Smooth muscle cell (in vitro differentiated cells): ENCODE measurements at regions not wholly inside any gene's neighbourhood (a gene's known extent, or its start where the extent isn't known, plus 50 kb on each side); places are given as distances from the start of the nearest gene placed in this dataset.

Experiments used
- DNase-seq: peaks from one replicate; lab custom pipeline; 2025; ENCODE audit not compliant: unreplicated experiment; lab: John Stamatoyannopoulos, UW
- H2AFZ ChIP-seq: fragments of 200-600 bp; sonication (generic); 2 replicates; pipeline ENCODE4 v1.6.0; 2016; ENCODE audit warnings: antibody characterized with exemption, low read depth, mild to moderate bottlenecking
- H3F3A ChIP-seq: fragments of 200-600 bp; sonication (generic); 2 replicates; pipeline ENCODE4 v1.6.0; 2017; ENCODE audit warnings: antibody characterized with exemption, low read depth
- H3K27ac ChIP-seq: fragments of 200-600 bp; sonication (generic); 2 replicates; pipeline ENCODE4 v1.5.1; 2016; ENCODE audit warnings: low read depth, mild to moderate bottlenecking
- H3K27me3 ChIP-seq: fragments of 200-600 bp; sonication (generic); 2 replicates; pipeline ENCODE4 v1.6.1; 2016; ENCODE audit warnings: low read depth, mild to moderate bottlenecking
- H3K36me3 ChIP-seq: fragments of 200-600 bp; sonication (generic); 2 replicates; pipeline ENCODE4 v1.5.1; 2016; ENCODE audit warnings: low read depth
- H3K4me1 ChIP-seq: fragments of 200-600 bp; sonication (generic); 2 replicates; pipeline ENCODE4 v1.5.1; 2016; ENCODE audit warnings: low read depth
- H3K4me2 ChIP-seq: fragments of 200-600 bp; sonication (generic); 2 replicates; pipeline ENCODE4 v1.6.0; 2016; ENCODE audit warnings: mild to moderate bottlenecking
- H3K4me3 ChIP-seq: fragments of 200-600 bp; sonication (generic); 2 replicates; pipeline ENCODE4 v1.5.1; 2016; ENCODE audit warnings: mild to moderate bottlenecking
- H3K79me2 ChIP-seq: fragments of 200-600 bp; sonication (generic); 2 replicates; pipeline ENCODE4 v1.6.0; 2016; ENCODE audit warnings: low read depth, mild to moderate bottlenecking
- H3K9ac ChIP-seq: fragments of 200-600 bp; sonication (generic); 2 replicates; pipeline ENCODE4 v1.6.0; 2016; ENCODE audit warnings: low read depth
- H3K9me3 ChIP-seq: fragments of 200-600 bp; sonication (generic); replicated peaks from 2 replicates; pipeline ENCODE4 v1.5.1; 2016; ENCODE audit warnings: low read depth
- H4K20me1 ChIP-seq: fragments of 200-600 bp; sonication (generic); 2 replicates; pipeline ENCODE4 v1.6.0; 2016; ENCODE audit warnings: low read depth
- CTCF ChIP-seq: fragments of 200-600 bp; sonication (generic); IDR thresholded peaks from 2 replicates; pipeline ENCODE4 v1.5.1; 2017; ENCODE audit warnings: borderline replicate concordance, mild to moderate bottlenecking, antibody characterized with exemption; ENCODE audit not compliant: insufficient read depth, poor library complexity, severe bottlenecking
- WGBS: methylation state at CpG from one replicate; pipeline ENCODE4 v1.1.7; 2016; ENCODE audit warnings: low lambda C conversion rate; 5-methylcytosine and 5-hydroxymethylcytosine counted together

- H3K79me2 ChIP-seq = no peaks in the 10 kb centered on the region
- TF ChIP-seq CTCF = no peak
- H3K4me2 ChIP-seq = no peak overlapping the region
- H3F3A ChIP-seq = no peaks in the 10 kb centered on the region
- no peaks in the 10 kb centered on the region for H3K36me3 ChIP-seq
- H3K9me3 ChIP-seq = no peaks in the 10 kb centered on the region
- no peak overlapping the region for H2AFZ ChIP-seq
- no peaks in the 10 kb centered on the region for H3K27me3 ChIP-seq
- H3K27ac ChIP-seq = no peak overlapping the region
- H4K20me1 ChIP-seq = no peaks in the 10 kb centered on the region
- no peaks in the 10 kb centered on the region for H3K4me1 ChIP-seq
- H3K4me3 ChIP-seq = no peak overlapping the region
- H3K9ac ChIP-seq = no peak overlapping the region
- 85% methylated on average over 1 of the region's 1 CpG for WGBS
- no peak for DNase-seq
Measured at GRCh38 chr4:43842594-43842993, 606.0 kb downstream of the KCTD8 start.

- H3F3A ChIP-seq = no peaks in the 10 kb centered on the region
- TF ChIP-seq CTCF = no peak
- H3K27me3 ChIP-seq = no peaks in the 10 kb centered on the region
- DNase-seq = no peak
- H3K27ac ChIP-seq = no peak overlapping the region
- no peak overlapping the region for H3K9ac ChIP-seq
- H3K4me3 ChIP-seq = no peak overlapping the region
- no peaks in the 10 kb centered on the region for H3K9me3 ChIP-seq
- H3K36me3 ChIP-seq = no peaks in the 10 kb centered on the region
- no peaks in the 10 kb centered on the region for H3K4me1 ChIP-seq
- WGBS = 30% methylated on average over 1 of the region's 1 CpG
- H2AFZ ChIP-seq = no peak overlapping the region
- H3K4me2 ChIP-seq = peak overlapping the region; percentile 34
- no peaks in the 10 kb centered on the region for H3K79me2 ChIP-seq
- no peaks in the 10 kb centered on the region for H4K20me1 ChIP-seq
Measured at GRCh38 chr4:43843501-43843900, 605.1 kb downstream of the KCTD8 start.

GRCh38 chr4:43846111-43846587 is 602.5 kb downstream of the KCTD8 start:
- Histone ChIP-seq H3K4me3 (no peak overlapping the region), H3K27me3 (no peaks in the 10 kb centered on the region), H3K27ac (no peak overlapping the region), H2AFZ (no peak overlapping the region), H3K9ac (no peak overlapping the region), H3F3A (no peaks in the 10 kb centered on the region), H3K36me3 (no peaks in the 10 kb centered on the region), H3K9me3 (no peaks in the 10 kb centered on the region), H3K4me1 (no peaks in the 10 kb centered on the region), H3K79me2 (no peaks in the 10 kb centered on the region), H3K4me2 (no peak overlapping the region), H4K20me1 (no peaks in the 10 kb centered on the region)
- TF ChIP-seq CTCF = no peak
- no peak for DNase-seq
- WGBS = 95% methylated on average over 19 of the region's 22 CpGs

DNA sequence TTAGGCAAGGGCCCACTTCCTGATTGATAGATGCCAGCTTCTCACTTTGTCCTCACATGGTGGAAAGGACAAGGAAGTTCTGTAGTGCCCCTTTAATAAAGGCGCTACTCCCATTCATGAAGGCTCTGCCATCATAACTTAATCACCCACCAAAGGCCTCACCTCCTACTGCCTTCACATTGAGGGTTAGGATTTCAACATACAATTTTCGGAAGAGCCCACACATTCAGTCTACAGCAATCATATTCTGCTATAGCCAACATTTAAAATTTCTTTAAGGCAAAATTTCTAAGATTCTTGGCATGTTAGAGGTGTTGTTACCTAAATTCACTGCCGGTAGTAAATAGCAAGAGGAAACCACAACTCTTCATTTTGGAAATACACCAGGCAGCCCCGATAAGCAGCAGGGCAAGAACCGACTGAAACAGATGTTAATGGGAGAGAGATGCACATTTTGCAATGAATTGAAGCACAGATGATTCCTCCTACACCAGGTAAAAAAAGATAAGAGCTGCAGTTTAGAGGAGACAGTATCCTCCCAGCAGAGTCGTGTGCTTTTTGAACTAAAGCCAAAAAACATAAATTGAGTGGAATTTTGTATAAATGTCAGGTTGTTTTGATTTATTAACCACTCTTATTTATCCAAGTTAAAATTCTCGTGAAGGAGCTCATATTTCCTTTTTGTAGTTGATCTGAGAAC is 594.9 kb downstream of the KCTD8 start:
- no peak for DNase-seq
- Histone ChIP-seq H3K36me3 (no peaks in the 10 kb centered on the region), H2AFZ (no peak overlapping the region), H3K4me2 (no peak overlapping the region), H4K20me1 (no peaks in the 10 kb centered on the region), H3K9ac (no peak overlapping the region), H3K27ac (no peak overlapping the region), H3K9me3 (no peaks in the 10 kb centered on the region), H3K27me3 (no peaks in the 10 kb centered on the region), H3K4me1 (no peaks in the 10 kb centered on the region), H3K4me3 (no peak overlapping the region), H3F3A (no peaks in the 10 kb centered on the region), H3K79me2 (no peaks in the 10 kb centered on the region)
- WGBS = 72% methylated on average over 7 of the region's 7 CpGs
- TF ChIP-seq CTCF = no peak
